ENCODE measurements at regions not wholly inside any gene's neighbourhood (a gene's known extent, or its start where the extent isn't known, plus 50 kb on each side); places are given as distances from the start of the nearest gene placed in this dataset.
A peak's percentile ranks its signal among the peaks of the same experiment; 100 is the strongest.
"Not testable (repeated sequence)": the region's sequence is repeated elsewhere in the genome, so short reads cannot be mapped to it uniquely, and the experiment has no call there.

DNA sequence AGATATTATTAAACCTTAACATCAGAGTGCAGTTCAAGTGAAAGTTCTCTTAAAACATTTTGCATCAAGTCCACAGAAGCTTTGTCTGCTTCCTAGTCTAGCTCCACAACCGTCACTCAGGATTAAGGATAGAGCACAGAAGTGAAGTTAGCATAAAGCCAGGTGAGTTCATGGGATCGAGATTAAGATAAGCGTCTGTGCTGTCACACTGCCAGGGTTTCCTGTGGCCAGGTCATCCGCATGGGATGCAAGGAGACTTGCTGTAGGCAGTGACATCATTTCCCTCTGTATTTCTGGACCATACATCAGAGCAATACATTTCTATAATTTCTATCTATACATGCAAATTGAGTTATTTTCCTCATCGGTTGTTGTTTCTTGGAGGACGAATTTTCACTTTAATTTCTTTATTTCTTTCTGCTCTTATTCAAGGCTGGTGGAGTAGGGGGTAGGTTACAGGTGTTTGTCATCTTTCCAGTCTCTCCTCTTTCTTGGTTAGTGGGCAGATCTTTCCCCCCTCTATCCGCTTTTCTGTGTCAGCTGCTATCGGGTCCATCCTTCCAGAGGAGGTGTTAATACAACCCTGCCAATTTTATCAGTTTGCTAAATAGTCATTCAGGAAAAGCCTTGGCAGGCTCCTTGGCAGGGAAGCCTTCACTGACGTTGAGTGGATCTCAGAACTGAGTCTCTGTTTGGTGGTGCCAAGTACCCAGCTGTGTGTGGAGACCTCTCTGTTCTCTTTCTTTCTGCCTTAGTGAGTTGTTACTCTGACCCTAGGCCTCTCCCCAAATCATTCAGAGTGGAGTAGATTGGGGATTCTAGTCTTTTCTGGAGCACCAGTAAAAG, 307.6 kb upstream of the MAP3K7 start:
- no peak for DNase-seq (ENCODE audit: low read depth in 2 of 3, low spot score in 2 of 3)

- DNase-seq (ENCODE audit: low read depth in 2 of 3, low spot score in 2 of 3), result peak in 2 of 3 donors; percentile 18 to 71
These were observed 306.5 kb upstream of the MAP3K7 start for GRCh38 chr6:90893400-90893799.

- no peak for DNase-seq (ENCODE audit: low read depth in 2 of 3, low spot score in 2 of 3)
These were observed 305.4 kb upstream of the MAP3K7 start for GRCh38 chr6:90892271-90892670.

- no peak for DNase-seq (ENCODE audit: low read depth in 2 of 3, low spot score in 2 of 3)
These were observed 304.5 kb upstream of the MAP3K7 start for GRCh38 chr6:90891355-90891754.

DNA sequence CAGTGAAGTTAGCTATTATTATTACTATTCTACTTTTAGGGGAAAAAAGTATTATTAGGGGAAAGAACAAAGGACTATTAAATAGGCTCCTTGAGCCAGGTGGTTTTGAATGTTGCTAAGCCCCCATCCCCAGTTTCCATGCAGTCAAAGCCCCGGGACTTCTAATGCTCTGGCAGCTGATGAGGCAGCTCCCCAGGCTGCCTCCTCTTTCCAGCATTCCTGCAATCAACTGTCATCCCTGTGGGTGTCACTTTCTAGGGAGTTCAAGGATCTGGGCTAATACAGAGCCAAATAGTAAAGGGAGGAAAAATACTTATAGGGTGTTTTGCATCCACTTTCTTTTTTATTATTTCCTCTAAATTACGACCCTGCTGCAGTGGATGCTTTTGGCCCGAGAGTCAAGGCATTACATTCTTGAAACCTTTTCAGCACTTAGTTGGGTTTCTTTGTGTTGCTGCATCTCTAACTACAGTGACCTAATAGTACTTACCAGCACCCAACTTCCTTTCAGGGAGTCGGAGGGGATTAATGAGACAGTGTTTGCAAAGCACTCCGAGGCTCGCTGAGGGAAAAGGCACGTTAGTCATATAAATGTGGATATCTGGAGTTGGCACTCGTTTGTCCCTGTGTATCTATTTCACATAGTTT, 303.9 kb upstream of the MAP3K7 start:
- DNase-seq (ENCODE audit: low read depth in 2 of 3, low spot score in 2 of 3), result no peak

GRCh38 chr6:90887764-90888163, 300.9 kb upstream of the MAP3K7 start:
- no peak for DNase-seq (ENCODE audit: low read depth in 2 of 3, low spot score in 2 of 3)

GRCh38 chr6:90885611-90886056, 298.8 kb upstream of the MAP3K7 start:
- DNase-seq (ENCODE audit: low read depth in 2 of 3, low spot score in 2 of 3), result no peak

- DNase-seq (ENCODE audit: low read depth in 2 of 3, low spot score in 2 of 3), result not testable (repeated sequence)
These were observed 298.3 kb upstream of the MAP3K7 start for GRCh38 chr6:90885137-90885536.

GRCh38 chr6:90877616-90878015, 290.7 kb upstream of the MAP3K7 start:
- no peak for DNase-seq (ENCODE audit: low read depth in 2 of 3, low spot score in 2 of 3)

- peak in 1 of 3 donors; percentile 53 for DNase-seq (ENCODE audit: low read depth in 2 of 3, low spot score in 2 of 3)
These were observed 288.1 kb upstream of the MAP3K7 start for GRCh38 chr6:90874931-90875330.

DNA sequence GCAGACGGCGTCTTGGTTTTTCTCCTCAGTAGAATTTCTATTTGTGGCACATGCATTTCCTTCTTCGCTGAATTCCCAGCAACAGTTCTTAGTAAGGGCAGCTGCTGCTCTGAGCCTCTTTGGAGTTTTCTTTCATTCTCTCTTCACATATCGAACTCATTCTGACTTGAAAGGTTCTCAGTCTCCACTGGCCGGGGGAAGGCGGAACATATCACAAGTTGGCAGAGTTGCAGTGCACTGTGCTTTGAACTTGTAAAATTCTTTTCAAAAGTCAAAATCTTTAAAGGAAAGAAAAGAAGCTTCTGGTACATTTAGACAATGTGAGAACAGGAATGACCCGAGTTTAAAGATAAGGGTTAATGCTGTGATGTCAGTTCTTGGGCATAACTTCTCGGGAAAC, 286.1 kb upstream of the MAP3K7 start:
- DNase-seq (ENCODE audit: low read depth in 2 of 3, low spot score in 2 of 3), result no peak

- no peak for DNase-seq (ENCODE audit: low read depth in 2 of 3, low spot score in 2 of 3)
These were observed 283.7 kb upstream of the MAP3K7 start for GRCh38 chr6:90870561-90870960.

DNA sequence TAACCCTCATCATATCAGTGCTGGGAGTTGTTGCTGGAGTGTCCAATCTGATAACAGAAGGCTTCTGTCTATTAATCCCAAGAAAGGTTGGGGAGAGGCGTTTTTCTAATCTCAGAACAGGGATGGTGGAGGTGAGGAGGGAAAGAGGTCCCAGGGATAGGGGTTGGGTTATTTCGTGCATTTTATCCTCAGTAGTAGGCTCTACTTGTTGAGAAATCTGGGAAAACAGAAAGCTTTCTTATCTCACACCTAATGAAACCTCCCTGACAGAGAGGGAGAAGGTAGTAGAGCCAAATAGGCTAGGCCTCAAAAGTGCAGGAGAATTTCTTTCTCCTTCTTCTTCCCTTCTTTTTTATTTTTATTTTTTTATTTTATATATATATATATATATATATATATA, 281.8 kb upstream of the MAP3K7 start:
- DNase-seq (ENCODE audit: low read depth in 2 of 3, low spot score in 2 of 3), result no peak

GRCh38 chr6:90868256-90868655, 281.4 kb upstream of the MAP3K7 start:
- no peak for DNase-seq (ENCODE audit: low read depth in 2 of 3, low spot score in 2 of 3)

DNA sequence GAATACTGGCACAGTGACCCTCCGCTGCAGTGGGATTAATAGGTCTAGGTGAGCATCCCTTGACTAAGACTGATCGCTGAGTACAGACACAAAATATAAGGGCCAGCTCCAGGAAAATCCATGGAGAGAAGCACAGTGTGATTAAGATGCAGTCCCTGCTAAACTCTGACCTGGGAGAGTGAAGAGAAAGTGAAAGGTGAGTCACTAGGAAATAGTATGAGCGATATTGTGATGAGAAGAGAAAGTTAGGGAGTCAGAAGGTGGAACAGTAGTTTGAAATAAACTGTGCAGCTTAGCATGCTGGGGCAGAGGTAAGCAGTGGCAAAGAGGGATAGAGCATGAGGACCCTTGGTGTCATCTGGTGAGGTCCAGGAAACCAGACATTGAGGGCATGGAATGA, 278.6 kb upstream of the MAP3K7 start:
- DNase-seq (ENCODE audit: low read depth in 2 of 3, low spot score in 2 of 3), result no peak

DNA sequence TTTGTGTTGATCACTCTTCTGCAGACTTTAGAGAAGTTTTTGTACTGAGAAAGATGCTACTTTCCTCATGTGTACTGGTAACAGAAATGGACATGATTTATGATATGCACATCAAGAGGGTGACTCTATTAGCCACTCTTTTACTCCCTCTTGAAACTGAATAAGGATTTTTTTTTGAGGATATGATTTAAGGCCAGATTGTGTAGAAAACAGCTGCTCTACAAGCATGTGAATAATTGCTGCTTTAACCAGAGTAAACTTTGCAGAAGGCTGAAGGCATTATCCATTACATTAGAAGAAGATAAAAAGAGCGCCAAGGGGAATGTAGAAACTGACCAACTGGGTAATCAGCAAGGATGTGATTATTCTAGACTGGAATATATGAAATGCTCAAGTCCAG, 276.2 kb upstream of the MAP3K7 start:
- no peak for DNase-seq (ENCODE audit: low read depth in 2 of 3, low spot score in 2 of 3)

DNA sequence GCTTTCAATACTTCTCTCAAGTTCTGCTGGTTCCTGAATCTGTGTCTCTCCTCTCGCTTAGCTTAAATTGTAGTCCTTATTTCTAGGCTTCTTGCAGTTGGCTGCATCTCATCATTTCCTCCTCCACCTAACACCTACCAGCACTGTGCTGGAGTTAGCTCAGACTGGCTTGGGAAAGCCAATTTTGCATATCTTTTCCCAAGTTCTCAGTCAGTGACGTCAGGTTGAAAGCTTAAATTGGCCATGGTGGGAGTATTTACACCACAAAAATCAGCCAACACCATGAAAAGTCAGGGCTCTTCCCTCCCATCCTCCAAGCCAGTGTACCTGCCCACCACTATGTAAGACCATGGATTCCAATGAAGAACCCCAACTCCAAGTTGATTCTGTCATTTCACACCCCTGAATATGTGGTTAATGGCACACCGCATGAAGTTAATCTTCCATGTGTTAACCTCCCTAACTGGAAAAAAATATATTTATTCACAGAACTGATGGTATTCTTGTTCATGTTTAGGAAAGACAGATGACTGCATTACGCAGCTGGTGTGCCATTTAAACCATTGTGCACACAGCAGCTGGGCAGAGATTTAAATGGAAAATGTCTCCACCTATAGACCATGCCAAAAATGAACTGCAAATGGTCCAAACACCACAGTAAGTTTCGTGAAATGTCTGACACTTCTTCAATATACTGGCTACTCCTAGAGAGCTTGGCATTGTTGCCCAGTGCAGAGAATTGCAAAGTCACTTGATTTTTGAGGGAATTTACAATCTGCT, 274.1 kb upstream of the MAP3K7 start:
- DNase-seq (ENCODE audit: low read depth in 2 of 3, low spot score in 2 of 3), result peak in 1 of 3 donors; percentile 8

DNA sequence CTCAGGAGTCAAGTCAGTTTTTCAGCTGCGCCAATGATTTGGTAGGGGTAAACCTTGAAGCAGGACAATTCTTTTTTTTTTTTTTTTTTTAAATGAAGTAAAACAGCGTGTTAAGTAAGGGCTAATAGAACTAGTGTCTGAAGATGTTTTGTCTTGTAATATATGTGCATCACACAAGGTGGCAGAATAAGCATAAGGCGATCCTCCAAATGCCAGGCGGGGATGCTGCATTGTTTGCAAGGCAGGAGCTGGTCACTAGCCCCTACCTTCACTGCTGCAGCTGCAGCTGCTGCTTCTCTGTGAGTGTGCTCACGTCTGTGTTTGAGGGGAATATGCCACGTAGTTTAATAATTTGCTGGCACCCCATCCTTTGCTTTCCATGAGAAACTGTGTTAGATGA, 272.7 kb upstream of the MAP3K7 start:
- peak in 2 of 3 donors; percentile 8 to 32 for DNase-seq (ENCODE audit: low read depth in 2 of 3, low spot score in 2 of 3)

GRCh38 chr6:90859056-90859455, 272.2 kb upstream of the MAP3K7 start:
- no peak for DNase-seq (ENCODE audit: low read depth in 2 of 3, low spot score in 2 of 3)

- no peak for DNase-seq (ENCODE audit: low read depth in 2 of 3, low spot score in 2 of 3)
These were observed 262.8 kb upstream of the MAP3K7 start for GRCh38 chr6:90849686-90850085.

DNA sequence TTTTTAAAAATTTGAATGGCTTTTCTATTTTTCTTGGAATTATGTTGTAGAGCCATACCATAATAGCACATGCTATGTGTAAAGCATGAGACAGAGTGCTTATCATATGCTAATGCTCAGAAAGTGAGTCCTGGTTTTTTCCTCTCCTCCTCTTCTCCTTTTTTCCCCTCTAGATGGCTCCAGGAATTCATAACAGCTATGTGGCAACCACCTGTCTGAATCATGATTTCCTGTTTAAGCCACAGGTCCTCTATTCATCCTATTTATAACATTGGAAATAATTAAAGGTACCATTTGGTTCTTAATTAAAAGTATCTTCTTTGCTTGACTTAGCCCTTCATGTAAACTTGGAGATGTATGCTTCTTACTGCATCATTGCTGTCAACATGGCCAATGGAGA, 260.0 kb upstream of the MAP3K7 start:
- no peak for DNase-seq (ENCODE audit: low read depth in 2 of 3, low spot score in 2 of 3)
